Kidney (tissue), 13 donors: ENCODE measurements at regions not wholly inside any gene's neighbourhood (a gene's known extent, or its start where the extent isn't known, plus 50 kb on each side); places are given as distances from the start of the nearest gene placed in this dataset.
"Not testable (repeated sequence)": the region's sequence is repeated elsewhere in the genome, so short reads cannot be mapped to it uniquely, and the experiment has no call there.

Experiments
- DNase-seq, 5 donors: peaks; one replicate each; pipeline ENCODE4 v3.0.0-alpha.2; 2013 to 2020
- FAIRE-seq: peaks from 2 replicates; lab custom pipeline; 2012; peaks lifted over from hg19 to GRCh38; lab: Jason Lieb, UNC
- H3K27ac ChIP-seq, 2 donors: one replicate each; pipeline ENCODE4 v1.7.0; 2013; ENCODE audit warnings: low read depth in 2 of 2, low read length in 2 of 2, inconsistent platforms in 1 of 2
- H3K27me3 ChIP-seq: one replicate; pipeline ENCODE4 v1.7.1; 2013; ENCODE audit warnings: low read length, inconsistent platforms; ENCODE audit not compliant: control insufficient read depth, insufficient read depth
- H3K36me3 ChIP-seq, 3 donors: one replicate each; pipeline versions ENCODE4 v1.7.0 to v1.7.1; 2013; ENCODE audit warnings: low read length in 3 of 3, control low read depth in 1 of 3, inconsistent platforms in 1 of 3; ENCODE audit not compliant: insufficient read depth in 3 of 3, control insufficient read depth in 2 of 3
- H3K4me1 ChIP-seq, 3 donors: one replicate each; pipeline versions ENCODE4 v1.7.0 to v1.7.1; 2013; ENCODE audit warnings: low read length in 3 of 3, inconsistent platforms in 1 of 3, low read depth in 1 of 3; ENCODE audit not compliant: control insufficient read depth in 2 of 3, insufficient read depth in 2 of 3
- H3K4me3 ChIP-seq, 3 donors: one replicate each; pipeline versions ENCODE4 v1.7.0 to v1.8.1; 2013; ENCODE audit warnings: low read length in 3 of 3, control low read depth in 1 of 3, inconsistent platforms in 1 of 3
- H3K9ac ChIP-seq, 3 donors: one replicate each; pipeline versions ENCODE4 v1.7.0 to v1.7.1; 2013; ENCODE audit warnings: low read length in 3 of 3, control low read depth in 1 of 3, inconsistent platforms in 1 of 3
- H3K9me3 ChIP-seq, 3 donors: one replicate each; pipeline versions ENCODE4 v1.7.0 to v1.7.1; 2013; ENCODE audit warnings: low read length in 3 of 3, control low read depth in 1 of 3, inconsistent platforms in 1 of 3; ENCODE audit not compliant: control insufficient read depth in 2 of 3, insufficient read depth in 1 of 3
- intact Hi-C: fragments of 100-400 bp; cut with DNase I; formaldehyde crosslinking; loops from one replicate; pipeline ENCODE4 v1.11.1; 2022
- TF ChIP-seq, protein P1 (sequence below): IDR thresholded peaks from 3 replicates; pipeline ENCODE4 v1.5.1; 2012; ENCODE audit warnings: mild to moderate bottlenecking, moderate library complexity, borderline replicate concordance; ENCODE audit not compliant: insufficient read depth; ENCODE audit errors: extremely low read depth
- donor health status: control.
- donor health status: control.
- donor health status: control.
- donor health status: control.
- donor health status: control.
- donor health status: DM: yes; HTN: yes; CAD: no.
- donor health status: Normal renal cell carcinoma (clear cell type).

DNA sequence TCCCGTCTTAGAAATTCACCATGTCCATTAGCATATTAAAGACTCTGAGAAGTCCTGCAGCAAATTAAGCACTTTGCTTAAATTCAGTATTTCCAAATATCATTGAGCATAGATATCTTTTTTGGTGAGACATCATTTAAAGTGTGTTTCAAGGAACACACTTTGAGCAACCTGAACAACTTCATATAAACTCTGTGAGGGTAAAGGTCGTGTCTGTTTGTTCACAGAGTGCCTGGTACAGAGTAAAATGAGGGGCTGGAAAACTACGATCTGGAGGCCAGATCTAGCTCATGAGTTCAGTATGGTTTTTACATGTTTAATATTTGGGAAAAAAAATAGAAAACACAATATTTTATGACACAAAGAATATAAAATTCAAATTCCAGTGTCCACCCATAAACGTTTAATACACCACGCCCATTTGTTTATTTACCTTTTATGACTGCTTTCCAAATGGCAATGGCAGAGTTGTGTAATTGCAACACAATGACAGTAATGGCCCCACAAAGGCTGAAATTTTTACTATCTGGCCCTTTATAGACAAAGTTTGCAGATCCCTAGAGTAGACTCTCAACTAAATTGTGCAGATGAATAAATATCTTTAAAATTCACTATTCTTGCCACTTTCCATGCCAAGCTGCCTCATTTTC lies 67.4 kb downstream of the SNTN start:
- H3K9me3 ChIP-seq, result peaks cover 0 to 4% (median 0%) of the 10 kb centered on the region in 3 donors
- no peak overlapping the region for H3K9ac ChIP-seq
- no peak for DNase-seq
- H3K27ac ChIP-seq, result no peak overlapping the region
- FAIRE-seq, result no peak
- no peak overlapping the region for H3K4me3 ChIP-seq
- H3K27me3 ChIP-seq, result no peaks in the 10 kb centered on the region
- intact Hi-C loops, result no loop called here
- no peaks in the 10 kb centered on the region for H3K4me1 ChIP-seq
- H3K36me3 ChIP-seq, result no peaks in the 10 kb centered on the region
- TF ChIP-seq, protein P1, sequence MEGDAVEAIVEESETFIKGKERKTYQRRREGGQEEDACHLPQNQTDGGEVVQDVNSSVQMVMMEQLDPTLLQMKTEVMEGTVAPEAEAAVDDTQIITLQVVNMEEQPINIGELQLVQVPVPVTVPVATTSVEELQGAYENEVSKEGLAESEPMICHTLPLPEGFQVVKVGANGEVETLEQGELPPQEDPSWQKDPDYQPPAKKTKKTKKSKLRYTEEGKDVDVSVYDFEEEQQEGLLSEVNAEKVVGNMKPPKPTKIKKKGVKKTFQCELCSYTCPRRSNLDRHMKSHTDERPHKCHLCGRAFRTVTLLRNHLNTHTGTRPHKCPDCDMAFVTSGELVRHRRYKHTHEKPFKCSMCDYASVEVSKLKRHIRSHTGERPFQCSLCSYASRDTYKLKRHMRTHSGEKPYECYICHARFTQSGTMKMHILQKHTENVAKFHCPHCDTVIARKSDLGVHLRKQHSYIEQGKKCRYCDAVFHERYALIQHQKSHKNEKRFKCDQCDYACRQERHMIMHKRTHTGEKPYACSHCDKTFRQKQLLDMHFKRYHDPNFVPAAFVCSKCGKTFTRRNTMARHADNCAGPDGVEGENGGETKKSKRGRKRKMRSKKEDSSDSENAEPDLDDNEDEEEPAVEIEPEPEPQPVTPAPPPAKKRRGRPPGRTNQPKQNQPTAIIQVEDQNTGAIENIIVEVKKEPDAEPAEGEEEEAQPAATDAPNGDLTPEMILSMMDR, result no peak

DNA sequence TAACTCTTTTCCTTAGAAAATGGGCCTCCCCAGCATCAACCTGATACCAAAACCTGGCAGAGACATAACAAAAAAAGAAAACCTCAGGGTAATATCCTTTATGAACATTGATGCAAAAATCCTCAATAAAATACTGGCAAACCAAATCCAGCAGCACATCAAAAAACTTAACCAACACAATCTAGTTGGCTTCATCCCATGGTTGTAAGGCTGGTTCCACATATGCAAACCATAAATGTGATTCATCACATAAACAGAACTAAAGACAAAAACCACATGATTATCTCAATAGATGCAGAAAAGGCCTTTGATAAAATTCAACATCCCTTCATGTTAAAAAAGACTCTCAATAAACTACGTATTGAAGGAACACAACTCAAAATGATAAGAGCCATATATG lies 68.5 kb downstream of the SNTN start:
- H3K36me3 ChIP-seq, H3K27ac ChIP-seq, H3K4me3 ChIP-seq, intact Hi-C loops, H3K4me1 ChIP-seq, H3K9ac ChIP-seq, FAIRE-seq, DNase-seq, H3K27me3 ChIP-seq, H3K9me3 ChIP-seq: not testable (repeated sequence)

DNA sequence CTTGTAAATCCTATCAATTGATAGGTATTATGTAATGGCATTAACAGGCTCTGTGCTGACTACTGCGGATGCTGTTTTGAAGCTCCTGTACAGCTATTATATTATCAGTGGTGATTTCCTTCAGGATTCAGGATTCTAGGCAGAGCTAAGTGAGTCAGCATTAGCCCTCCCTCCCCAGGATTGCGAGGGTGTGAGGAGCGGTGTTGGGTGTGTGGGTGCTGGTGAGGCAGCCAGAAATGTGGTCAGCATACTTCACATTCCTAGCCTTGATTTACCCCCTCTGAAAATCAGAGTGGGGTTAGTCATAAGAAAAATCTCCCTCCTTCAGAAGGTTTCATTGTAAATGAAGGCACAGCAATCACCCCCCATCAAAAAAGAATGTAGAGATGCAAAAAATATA lies 72.5 kb downstream of the SNTN start:
- Histone ChIP-seq H3K4me3 (no peak overlapping the region), H3K4me1 (no peaks in the 10 kb centered on the region), H3K9me3 (peaks cover 0 to 4% (median 0%) of the 10 kb centered on the region in 3 donors), H3K27me3 (no peaks in the 10 kb centered on the region), H3K9ac (no peak overlapping the region), H3K27ac (no peak overlapping the region), H3K36me3 (no peaks in the 10 kb centered on the region)
- no peak for DNase-seq
- TF ChIP-seq, protein P1, result no peak
- intact Hi-C loops, result no loop called here
- FAIRE-seq, result no peak

DNA sequence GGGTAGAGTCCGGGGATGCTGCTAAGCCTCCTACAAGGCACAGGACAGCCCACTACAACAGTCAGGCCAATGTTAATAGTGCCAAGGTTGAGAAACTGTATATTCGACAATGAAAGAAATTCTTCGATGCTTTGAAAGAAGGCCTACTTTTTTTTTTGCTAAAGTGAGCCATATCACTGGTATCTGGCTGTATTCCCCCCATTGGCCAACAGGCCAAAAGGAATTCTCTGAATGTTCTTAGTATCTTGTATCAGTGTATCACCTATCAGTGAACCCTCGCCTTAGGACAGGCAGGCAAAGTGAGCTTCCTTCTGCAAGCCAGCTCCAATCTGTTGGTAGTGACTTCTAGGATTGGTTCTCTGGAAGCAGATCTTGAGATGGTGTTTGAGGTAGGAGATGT lies 74.2 kb downstream of the SNTN start:
- H3K9ac ChIP-seq, result no peak overlapping the region
- H3K27me3 ChIP-seq, result no peaks in the 10 kb centered on the region
- no peaks in the 10 kb centered on the region for H3K4me1 ChIP-seq
- no peak for DNase-seq
- intact Hi-C loops, result no loop called here
- peaks cover 0 to 4% (median 0%) of the 10 kb centered on the region in 3 donors for H3K9me3 ChIP-seq
- no peaks in the 10 kb centered on the region for H3K36me3 ChIP-seq
- TF ChIP-seq, protein P1, result no peak
- H3K4me3 ChIP-seq, result no peak overlapping the region
- FAIRE-seq, result no peak
- no peak overlapping the region for H3K27ac ChIP-seq
